OCI-LY3 (cell line): ENCODE measurements at regions not wholly inside any gene's neighbourhood (a gene's known extent, or its start where the extent isn't known, plus 50 kb on each side); places are given as distances from the start of the nearest gene placed in this dataset.

Experiments used
- H2AFZ ChIP-seq: fragments of 200-600, 300-600 bp; shearing (Covaris generic); 2 replicates; pipeline ENCODE4 v1.6.0; 2014; ENCODE audit warnings: antibody characterized with exemption, low read depth, low read length
- H3K27ac ChIP-seq: fragments of 200-600, 300-600 bp; sonication (generic); 2 replicates; pipeline ENCODE4 v1.5.1; 2014; ENCODE audit warnings: mild to moderate bottlenecking, low read length, moderate library complexity, mixed read lengths
- H3K27me3 ChIP-seq: fragments of 200-600, 300-600 bp; sonication (generic); 2 replicates; pipeline ENCODE4 v1.6.1; 2014; ENCODE audit warnings: low read depth, low read length, mixed read lengths
- H3K36me3 ChIP-seq: fragments of 200-600, 300-600 bp; sonication (generic); replicated peaks from 2 replicates; pipeline ENCODE3; 2014; ENCODE audit warnings: low read depth, low read length, mixed read lengths
- H3K4me1 ChIP-seq: fragments of 300-600, 200-600 bp; sonication (generic); 2 replicates; pipeline ENCODE4 v1.6.1; 2014; ENCODE audit warnings: low read length, mixed read lengths
- H3K4me2 ChIP-seq: fragments of 200-600, 300-600 bp; sonication (generic); 2 replicates; pipeline ENCODE4 v1.6.1; 2014; ENCODE audit warnings: low read length, mixed read lengths
- H3K4me3 ChIP-seq: fragments of 300-600, 200-600 bp; sonication (generic); 2 replicates; pipeline ENCODE4 v1.5.1; 2014; ENCODE audit warnings: antibody characterized with exemption, mild to moderate bottlenecking, low read length, moderate library complexity
- H3K79me2 ChIP-seq: fragments of 300-600, 200-600 bp; shearing (Covaris generic); 2 replicates; pipeline ENCODE4 v1.6.1; 2014; ENCODE audit warnings: mild to moderate bottlenecking, low read length, mixed read lengths
- H3K9ac ChIP-seq: fragments of 300-600, 200-600 bp; shearing (Covaris generic); 2 replicates; pipeline ENCODE4 v1.6.0; 2014; ENCODE audit warnings: mild to moderate bottlenecking, low read length, moderate library complexity
- H3K9me3 ChIP-seq: fragments of 200-600, 300-600 bp; shearing (Covaris generic); 2 replicates; pipeline ENCODE4 v1.6.1; 2014; ENCODE audit warnings: low read length, mixed read lengths; ENCODE audit not compliant: insufficient read depth
- H4K20me1 ChIP-seq: fragments of 200-600, 300-600 bp; sonication (generic); 2 replicates; pipeline ENCODE4 v1.6.1; 2016; ENCODE audit warnings: low read length, mixed read lengths; ENCODE audit not compliant: insufficient read depth
- CTCF ChIP-seq: fragments of 200-600, 300-600 bp; sonication (generic); IDR thresholded peaks from 2 replicates; pipeline ENCODE4 v1.5.1; 2014; ENCODE audit warnings: antibody characterized with exemption, low read length, low read depth
- EZH2phosphoT487 ChIP-seq: fragments of 200-600 bp; shearing (Covaris generic); IDR thresholded peaks from 2 replicates; pipeline ENCODE4 v1.6.1; 2018; ENCODE audit warnings: antibody characterized with exemption, mixed run types, low read depth

- Histone ChIP-seq H3K27ac (no peak overlapping the region), H4K20me1 (no peaks in the 10 kb centered on the region), H3K9ac (no peak overlapping the region), H3K9me3 (no peaks in the 10 kb centered on the region), H2AFZ (no peak overlapping the region), H3K36me3 (no peaks in the 10 kb centered on the region), H3K4me3 (no peak overlapping the region), H3K4me2 (no peak overlapping the region), H3K4me1 (no peaks in the 10 kb centered on the region), H3K27me3 (peaks cover 51% of the 10 kb centered on the region), H3K79me2 (no peaks in the 10 kb centered on the region)
- TF ChIP-seq EZH2phosphoT487 = no peak
- peak; percentile 22; the same call in 1 of the 2 replicates for TF ChIP-seq CTCF
These were observed 202.6 kb downstream of the UACA start for GRCh38 chr15:70560617-70561328.

- H2AFZ ChIP-seq = no peak overlapping the region
- no peak overlapping the region for H3K9ac ChIP-seq
- H3K27me3 ChIP-seq = peaks cover 55% of the 10 kb centered on the region
- TF ChIP-seq CTCF (no peak), EZH2phosphoT487 (no peak)
- no peak overlapping the region for H3K4me3 ChIP-seq
- no peaks in the 10 kb centered on the region for H3K4me1 ChIP-seq
- H3K36me3 ChIP-seq = no peaks in the 10 kb centered on the region
- H3K79me2 ChIP-seq = no peaks in the 10 kb centered on the region
- H3K27ac ChIP-seq = no peak overlapping the region
- no peaks in the 10 kb centered on the region for H4K20me1 ChIP-seq
- H3K9me3 ChIP-seq = no peaks in the 10 kb centered on the region
- 0 out of 2 replicates have a peak overlapping the region, but pooled peaks have one; percentile 20 for H3K4me2 ChIP-seq
These were observed 203.8 kb downstream of the UACA start for GRCh38 chr15:70559265-70560239.

- no peak overlapping the region for H3K4me3 ChIP-seq
- H3K9me3 ChIP-seq = no peaks in the 10 kb centered on the region
- H4K20me1 ChIP-seq = no peaks in the 10 kb centered on the region
- no peaks in the 10 kb centered on the region for H3K4me1 ChIP-seq
- no peak overlapping the region for H3K27ac ChIP-seq
- H3K27me3 ChIP-seq = peaks cover 61% of the 10 kb centered on the region
- TF ChIP-seq EZH2phosphoT487 = no peak
- no peak for TF ChIP-seq CTCF
- H2AFZ ChIP-seq = no peak overlapping the region
- no peak overlapping the region for H3K9ac ChIP-seq
- 0 out of 2 replicates have a peak overlapping the region, but pooled peaks have one; percentile 20 for H3K4me2 ChIP-seq
- H3K36me3 ChIP-seq = no peaks in the 10 kb centered on the region
- no peaks in the 10 kb centered on the region for H3K79me2 ChIP-seq
These were observed 204.7 kb downstream of the UACA start for GRCh38 chr15:70558406-70559264.
